Kidney (tissue), 13 donors: ENCODE measurements at regions not wholly inside any gene's neighbourhood (a gene's known extent, or its start where the extent isn't known, plus 50 kb on each side); places are given as distances from the start of the nearest gene placed in this dataset.

Experiments
- DNase-seq, 5 donors: peaks; one replicate each; pipeline ENCODE4 v3.0.0-alpha.2; 2013 to 2020
- FAIRE-seq: peaks from 2 replicates; lab custom pipeline; 2012; peaks lifted over from hg19 to GRCh38; lab: Jason Lieb, UNC
- H3K27ac ChIP-seq, 2 donors: one replicate each; pipeline ENCODE4 v1.7.0; 2013; ENCODE audit warnings: low read depth in 2 of 2, low read length in 2 of 2, inconsistent platforms in 1 of 2
- H3K27me3 ChIP-seq: one replicate; pipeline ENCODE4 v1.7.1; 2013; ENCODE audit warnings: low read length, inconsistent platforms; ENCODE audit not compliant: control insufficient read depth, insufficient read depth
- H3K36me3 ChIP-seq, 3 donors: one replicate each; pipeline versions ENCODE4 v1.7.0 to v1.7.1; 2013; ENCODE audit warnings: low read length in 3 of 3, control low read depth in 1 of 3, inconsistent platforms in 1 of 3; ENCODE audit not compliant: insufficient read depth in 3 of 3, control insufficient read depth in 2 of 3
- H3K4me1 ChIP-seq, 3 donors: one replicate each; pipeline versions ENCODE4 v1.7.0 to v1.7.1; 2013; ENCODE audit warnings: low read length in 3 of 3, inconsistent platforms in 1 of 3, low read depth in 1 of 3; ENCODE audit not compliant: control insufficient read depth in 2 of 3, insufficient read depth in 2 of 3
- H3K4me3 ChIP-seq, 3 donors: one replicate each; pipeline versions ENCODE4 v1.7.0 to v1.8.1; 2013; ENCODE audit warnings: low read length in 3 of 3, control low read depth in 1 of 3, inconsistent platforms in 1 of 3
- H3K9ac ChIP-seq, 3 donors: one replicate each; pipeline versions ENCODE4 v1.7.0 to v1.7.1; 2013; ENCODE audit warnings: low read length in 3 of 3, control low read depth in 1 of 3, inconsistent platforms in 1 of 3
- H3K9me3 ChIP-seq, 3 donors: one replicate each; pipeline versions ENCODE4 v1.7.0 to v1.7.1; 2013; ENCODE audit warnings: low read length in 3 of 3, control low read depth in 1 of 3, inconsistent platforms in 1 of 3; ENCODE audit not compliant: control insufficient read depth in 2 of 3, insufficient read depth in 1 of 3
- intact Hi-C: fragments of 100-400 bp; cut with DNase I; formaldehyde crosslinking; loops from one replicate; pipeline ENCODE4 v1.11.1; 2022
- TF ChIP-seq, protein P1 (sequence below): IDR thresholded peaks from 3 replicates; pipeline ENCODE4 v1.5.1; 2012; ENCODE audit warnings: mild to moderate bottlenecking, moderate library complexity, borderline replicate concordance; ENCODE audit not compliant: insufficient read depth; ENCODE audit errors: extremely low read depth
- donor health status: control.
- donor health status: control.
- donor health status: control.
- donor health status: control.
- donor health status: control.
- donor health status: DM: yes; HTN: yes; CAD: no.
- donor health status: Normal renal cell carcinoma (clear cell type).

DNA sequence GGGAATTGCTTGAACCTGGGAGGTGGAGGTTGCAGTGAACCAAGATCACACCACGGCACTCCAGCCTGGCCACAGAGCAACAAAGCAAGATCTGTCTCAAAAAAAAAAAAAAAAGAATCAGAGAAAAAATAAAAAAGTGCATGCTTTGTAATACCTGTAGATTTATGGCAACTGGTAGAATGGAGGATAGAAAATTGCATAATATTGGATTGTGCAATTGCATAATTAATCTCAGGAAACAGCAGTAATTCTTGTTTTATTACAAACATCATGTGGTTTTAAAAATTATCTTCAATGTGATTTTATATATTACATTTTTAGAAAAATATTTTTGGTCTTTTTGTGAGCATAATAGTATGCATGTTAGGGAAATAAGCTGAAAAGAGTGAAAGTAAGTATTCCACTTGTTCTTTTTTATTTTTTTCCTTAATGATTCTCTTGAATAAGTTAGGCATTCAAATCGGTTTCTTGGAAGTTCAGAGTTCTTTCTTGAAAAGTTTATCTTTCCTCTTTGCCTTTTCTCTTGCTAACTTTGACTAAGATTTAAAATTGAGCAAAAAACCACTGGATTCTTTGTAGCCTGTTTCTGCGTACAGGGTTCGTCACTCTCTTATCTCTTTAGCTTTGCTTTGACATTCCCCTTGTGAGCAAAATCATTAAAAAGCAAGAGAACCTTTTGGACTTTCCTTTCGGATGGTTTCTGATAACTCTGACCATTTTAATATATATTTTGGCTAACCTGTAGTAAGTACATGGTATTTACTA lies 127.5 kb upstream of the ADAMTS5 start:
- Histone ChIP-seq H3K36me3 (no peaks in the 10 kb centered on the region), H3K27me3 (no peaks in the 10 kb centered on the region), H3K4me3 (no peak overlapping the region), H3K9ac (no peak overlapping the region), H3K27ac (no peak overlapping the region), H3K4me1 (no peaks in the 10 kb centered on the region), H3K9me3 (no peaks in the 10 kb centered on the region)
- TF ChIP-seq, protein P1, sequence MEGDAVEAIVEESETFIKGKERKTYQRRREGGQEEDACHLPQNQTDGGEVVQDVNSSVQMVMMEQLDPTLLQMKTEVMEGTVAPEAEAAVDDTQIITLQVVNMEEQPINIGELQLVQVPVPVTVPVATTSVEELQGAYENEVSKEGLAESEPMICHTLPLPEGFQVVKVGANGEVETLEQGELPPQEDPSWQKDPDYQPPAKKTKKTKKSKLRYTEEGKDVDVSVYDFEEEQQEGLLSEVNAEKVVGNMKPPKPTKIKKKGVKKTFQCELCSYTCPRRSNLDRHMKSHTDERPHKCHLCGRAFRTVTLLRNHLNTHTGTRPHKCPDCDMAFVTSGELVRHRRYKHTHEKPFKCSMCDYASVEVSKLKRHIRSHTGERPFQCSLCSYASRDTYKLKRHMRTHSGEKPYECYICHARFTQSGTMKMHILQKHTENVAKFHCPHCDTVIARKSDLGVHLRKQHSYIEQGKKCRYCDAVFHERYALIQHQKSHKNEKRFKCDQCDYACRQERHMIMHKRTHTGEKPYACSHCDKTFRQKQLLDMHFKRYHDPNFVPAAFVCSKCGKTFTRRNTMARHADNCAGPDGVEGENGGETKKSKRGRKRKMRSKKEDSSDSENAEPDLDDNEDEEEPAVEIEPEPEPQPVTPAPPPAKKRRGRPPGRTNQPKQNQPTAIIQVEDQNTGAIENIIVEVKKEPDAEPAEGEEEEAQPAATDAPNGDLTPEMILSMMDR: no peak
- peak; percentile 25 for FAIRE-seq
- intact Hi-C loops: no loop called here
- no peak for DNase-seq

DNA sequence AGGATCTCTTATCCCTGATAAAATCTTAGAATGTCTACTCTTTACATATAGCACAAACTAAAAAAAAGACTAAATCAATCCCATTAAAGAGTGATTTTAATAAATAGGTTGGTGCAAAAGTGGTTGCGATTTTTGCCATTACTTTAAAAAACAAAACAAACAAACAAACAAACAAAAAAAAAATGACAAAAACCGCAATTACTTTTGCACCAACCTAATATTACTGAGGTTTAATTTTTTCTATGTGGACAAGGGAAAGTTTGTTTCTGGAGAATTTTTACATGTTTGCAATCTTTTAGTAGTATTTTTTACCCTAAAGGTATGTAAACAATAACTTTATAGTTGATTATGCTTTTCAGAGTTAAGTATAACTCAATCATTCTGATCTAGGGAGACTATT lies 119.7 kb upstream of the ADAMTS5 start:
- DNase-seq (no peak), FAIRE-seq (peak; percentile 51)

DNA sequence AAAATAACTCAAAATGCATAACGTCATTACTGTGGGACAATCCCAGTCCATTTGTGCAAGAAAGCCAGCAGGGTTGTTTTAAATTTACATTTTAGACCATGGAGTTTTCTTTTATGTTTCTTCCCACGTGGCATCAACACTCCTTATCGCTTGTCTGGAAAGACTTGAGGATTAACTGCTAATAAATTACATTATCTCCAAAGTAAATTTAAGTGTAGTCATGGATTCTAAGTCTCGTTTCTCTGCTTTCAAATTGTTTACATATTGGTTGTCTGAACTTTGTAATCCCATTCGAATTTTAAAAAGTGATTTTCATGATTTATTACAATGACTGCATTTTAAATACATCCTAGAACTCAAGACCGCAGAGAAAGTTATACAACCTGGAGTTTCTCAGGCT lies 119.3 kb upstream of the ADAMTS5 start:
- DNase-seq: no peak
- Histone ChIP-seq H3K27me3 (no peaks in the 10 kb centered on the region), H3K9me3 (no peaks in the 10 kb centered on the region), H3K4me3 (no peak overlapping the region), H3K36me3 (no peaks in the 10 kb centered on the region), H3K27ac (no peak overlapping the region), H3K9ac (no peak overlapping the region), H3K4me1 (no peaks in the 10 kb centered on the region)
- intact Hi-C loops: no loop called here
- FAIRE-seq: no peak
- TF ChIP-seq, protein P1: no peak

More for the DNA sequence above, 119.7 kb upstream of the ADAMTS5 start:
- no peaks in the 10 kb centered on the region for H3K36me3 ChIP-seq
- no peaks in the 10 kb centered on the region for H3K9me3 ChIP-seq
- H3K9ac ChIP-seq: no peak overlapping the region
- H3K4me3 ChIP-seq: no peak overlapping the region
- H3K4me1 ChIP-seq: no peaks in the 10 kb centered on the region
- no peaks in the 10 kb centered on the region for H3K27me3 ChIP-seq
- H3K27ac ChIP-seq: no peak overlapping the region
- intact Hi-C loops: no loop called here
- TF ChIP-seq, protein P1: no peak
